ENCODE measurements at regions not wholly inside any gene's neighbourhood (a gene's known extent, or its start where the extent isn't known, plus 50 kb on each side); places are given as distances from the start of the nearest gene placed in this dataset.
"Not testable (repeated sequence)": the region's sequence is repeated elsewhere in the genome, so short reads cannot be mapped to it uniquely, and the experiment has no call there.

DNA sequence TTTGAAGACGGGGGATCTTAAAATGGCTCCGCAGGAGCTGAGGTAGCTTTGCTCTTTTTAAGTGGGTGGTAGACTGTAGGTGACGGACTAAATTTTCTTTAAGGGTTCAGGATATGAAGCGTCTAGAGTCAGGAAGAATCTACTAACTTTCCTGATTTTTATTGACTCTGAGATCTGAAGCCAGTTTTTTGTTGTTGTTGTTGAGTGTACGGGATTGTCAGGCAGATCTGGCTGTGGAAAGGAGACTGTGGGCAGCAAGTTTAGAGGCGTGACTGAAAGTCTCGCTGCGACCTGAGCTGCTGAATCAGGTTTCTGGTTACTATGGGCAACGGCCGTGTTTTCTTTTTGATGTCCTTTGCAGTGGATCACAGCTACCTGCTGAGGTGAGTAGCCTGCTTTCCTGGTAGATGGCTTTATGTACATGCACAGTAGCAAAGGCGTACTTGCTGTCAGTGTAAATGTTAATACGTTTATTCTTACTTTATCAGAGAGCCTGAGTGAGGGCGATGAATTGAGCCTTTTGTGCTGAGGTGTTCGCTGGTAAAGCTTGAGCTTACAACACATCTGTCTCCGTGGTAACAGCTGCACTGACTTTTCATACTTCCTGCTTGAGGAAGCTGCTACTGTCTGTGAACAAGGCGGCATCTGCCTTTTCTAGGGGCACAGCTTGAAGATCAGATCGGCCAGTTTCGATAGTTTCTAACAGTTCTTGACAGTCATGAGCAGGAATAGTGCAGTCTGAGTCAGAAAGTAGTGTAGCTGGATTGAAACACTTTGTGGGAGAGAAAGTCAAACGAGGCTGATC, 193.7 kb downstream of the OTOP1 start:
- not testable (repeated sequence) for DNase-seq (ENCODE audit: low read depth); H3K4me3 ChIP-seq (replicated peaks; ENCODE audit: low read depth, low read length)

DNA sequence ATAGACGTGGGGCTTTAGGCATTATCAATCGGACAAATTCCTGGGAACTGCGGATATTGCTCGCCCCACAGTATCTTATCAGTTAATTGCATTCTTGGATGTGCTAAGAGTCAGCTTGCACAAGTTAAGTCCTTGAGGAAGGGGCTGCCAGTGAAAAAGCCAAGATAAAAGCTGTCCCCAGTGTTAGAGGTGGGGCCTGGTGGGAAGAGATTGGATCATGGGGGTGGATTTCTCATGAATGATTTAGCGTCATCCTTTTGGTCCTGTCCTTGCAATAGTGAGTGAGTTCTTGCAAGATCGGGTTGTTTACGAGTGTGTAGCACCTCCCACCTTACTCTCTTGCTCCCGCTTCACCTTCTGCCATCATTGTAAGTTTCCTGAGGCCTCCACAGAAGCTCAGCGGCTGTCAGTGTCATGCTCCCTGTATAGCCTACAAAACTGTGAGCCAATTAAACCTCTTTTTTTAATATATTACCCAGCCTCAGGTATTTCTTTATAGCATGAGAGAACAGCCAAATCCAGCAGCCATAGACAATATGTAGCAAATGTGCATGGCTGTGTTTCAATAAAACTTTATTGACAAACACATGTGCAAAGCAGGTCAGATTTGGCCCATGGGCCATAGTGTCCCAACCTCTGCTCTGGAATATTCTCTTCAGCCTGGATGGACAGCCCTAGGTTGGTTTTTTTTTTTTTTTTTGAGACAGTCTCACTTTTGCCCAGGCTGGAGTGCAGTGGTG, 189.2 kb downstream of the OTOP1 start:
- H3K4me3 ChIP-seq (replicated peaks; ENCODE audit: low read depth, low read length): not testable (repeated sequence)

DNA sequence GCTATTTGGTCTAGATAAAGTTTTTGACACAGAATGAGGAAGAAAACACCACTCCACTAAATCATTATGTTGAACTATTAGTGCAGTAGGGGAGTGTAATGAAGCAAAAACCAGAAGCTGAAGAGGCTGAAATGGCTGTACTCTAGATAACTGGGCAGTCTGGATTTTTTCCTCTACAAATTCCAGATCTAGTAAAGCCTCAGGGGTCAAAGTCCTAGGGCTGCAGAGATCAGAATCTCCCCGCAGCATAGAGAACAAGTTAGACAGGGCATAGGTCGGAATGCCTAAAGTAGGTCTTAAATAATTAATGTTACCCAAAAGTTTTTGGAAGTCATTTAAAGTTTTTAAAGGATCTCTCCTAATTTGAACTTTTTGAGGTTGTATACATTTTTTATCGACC, 180.9 kb downstream of the OTOP1 start:
- DNase-seq (ENCODE audit: low read depth); H3K4me3 ChIP-seq (replicated peaks; ENCODE audit: low read depth, low read length): not testable (repeated sequence)

More for the DNA sequence above, 189.2 kb downstream of the OTOP1 start:
- not testable (repeated sequence) for DNase-seq (ENCODE audit: low read depth)

DNA sequence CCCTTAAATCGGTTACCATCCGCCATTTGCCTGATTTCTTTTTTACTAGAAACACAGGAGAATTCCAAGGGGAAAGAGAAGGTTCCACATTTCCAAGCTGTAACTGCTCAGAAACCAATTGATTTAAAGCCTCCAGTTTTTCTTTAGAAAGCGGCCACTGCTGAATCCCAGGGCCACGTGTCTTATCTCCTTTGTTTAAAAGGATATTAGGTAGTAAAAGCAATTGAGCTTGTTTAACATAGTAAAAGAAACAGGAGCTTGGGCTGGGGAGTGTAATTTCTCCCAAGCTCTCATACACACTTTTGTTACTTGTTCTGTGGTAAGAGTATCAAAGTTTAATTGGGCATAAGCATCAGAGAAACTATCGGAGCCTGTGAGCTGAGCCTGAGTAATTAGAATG, 180.0 kb downstream of the OTOP1 start:
- H3K4me3 ChIP-seq (replicated peaks; ENCODE audit: low read depth, low read length); DNase-seq (ENCODE audit: low read depth): not testable (repeated sequence)

DNA sequence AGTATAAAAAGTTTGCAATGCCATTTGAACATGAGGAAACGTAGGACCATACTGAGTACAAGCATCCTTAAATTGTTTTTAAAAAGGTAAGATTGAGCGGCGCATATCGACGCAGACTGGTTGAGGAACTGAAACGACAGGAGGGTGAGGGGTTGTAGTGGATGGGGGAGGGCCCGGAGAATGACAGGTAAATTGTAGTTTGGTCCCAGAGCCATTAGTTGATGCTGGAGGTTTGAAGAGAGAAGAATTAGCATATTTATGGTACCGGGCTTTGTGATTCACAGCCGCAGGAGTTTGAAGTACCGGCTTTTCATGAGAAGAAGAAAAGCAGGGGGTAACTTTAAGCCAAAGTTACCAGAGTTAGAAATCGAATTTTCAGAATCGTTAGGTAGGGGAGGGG, 179.5 kb downstream of the OTOP1 start:
- not testable (repeated sequence) for H3K4me3 ChIP-seq (replicated peaks; ENCODE audit: low read depth, low read length); DNase-seq (ENCODE audit: low read depth)

DNA sequence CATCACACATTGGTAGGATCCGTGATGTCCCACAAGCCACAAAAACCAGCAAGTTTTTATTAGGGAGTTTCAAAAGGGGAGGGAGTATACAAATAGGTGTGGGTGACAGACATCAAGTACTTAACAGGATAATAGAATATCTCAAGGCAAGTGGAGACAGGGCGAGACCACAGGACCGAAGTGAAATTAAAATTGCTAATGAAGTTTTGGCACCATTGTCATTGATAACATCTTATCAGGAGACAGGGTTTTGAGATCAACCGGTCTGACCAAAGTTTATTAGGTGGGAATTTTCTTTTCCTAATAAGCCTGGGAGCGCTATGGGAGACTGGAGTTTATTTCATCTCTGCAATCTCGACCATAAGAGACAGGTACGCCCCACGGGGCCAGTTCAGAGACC, 178.5 kb downstream of the OTOP1 start:
- not testable (repeated sequence) for DNase-seq (ENCODE audit: low read depth); H3K4me3 ChIP-seq (replicated peaks; ENCODE audit: low read depth, low read length)

DNA sequence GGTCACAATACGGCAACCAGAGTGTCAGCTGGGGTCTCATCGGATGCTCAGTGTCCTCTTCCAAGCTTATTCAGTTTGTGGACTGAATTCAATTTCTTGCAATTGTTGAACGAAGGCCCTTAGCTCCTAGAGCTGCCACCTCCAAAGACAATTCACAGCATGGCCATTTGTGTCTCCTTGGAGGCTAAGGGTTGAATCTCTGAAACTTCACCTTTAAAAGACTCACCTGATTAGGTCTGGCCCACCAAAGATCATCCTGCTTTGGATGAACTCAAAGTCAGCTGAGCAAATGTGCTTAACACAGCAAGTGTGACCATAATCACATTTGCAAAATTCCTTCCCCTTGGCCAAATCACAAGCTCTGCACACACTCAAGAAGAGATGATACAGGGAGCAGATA, 175.9 kb downstream of the OTOP1 start:
- H3K4me3 ChIP-seq (replicated peaks; ENCODE audit: low read depth, low read length); DNase-seq (ENCODE audit: low read depth): not testable (repeated sequence)

DNA sequence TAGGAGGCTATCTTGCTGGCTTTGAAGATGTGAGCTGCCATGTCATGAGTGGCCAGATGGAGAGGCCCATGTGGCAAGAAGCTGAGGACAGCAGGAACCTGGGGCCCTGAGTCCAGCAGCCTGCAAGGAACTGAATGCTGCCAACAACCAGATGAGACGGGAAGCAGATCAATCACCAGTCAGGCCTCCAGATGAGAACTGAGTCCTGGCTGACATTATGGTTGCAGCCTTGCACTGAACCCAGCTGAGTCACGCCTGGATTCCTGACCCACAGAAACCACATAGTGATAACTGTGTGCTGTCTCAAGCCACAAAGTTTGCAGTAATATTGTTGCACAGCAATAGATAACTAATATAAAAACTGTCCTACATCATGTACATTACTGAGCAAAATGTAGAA, 173.8 kb downstream of the OTOP1 start:
- not testable (repeated sequence) for H3K4me3 ChIP-seq (replicated peaks; ENCODE audit: low read depth, low read length); DNase-seq (ENCODE audit: low read depth)

DNA sequence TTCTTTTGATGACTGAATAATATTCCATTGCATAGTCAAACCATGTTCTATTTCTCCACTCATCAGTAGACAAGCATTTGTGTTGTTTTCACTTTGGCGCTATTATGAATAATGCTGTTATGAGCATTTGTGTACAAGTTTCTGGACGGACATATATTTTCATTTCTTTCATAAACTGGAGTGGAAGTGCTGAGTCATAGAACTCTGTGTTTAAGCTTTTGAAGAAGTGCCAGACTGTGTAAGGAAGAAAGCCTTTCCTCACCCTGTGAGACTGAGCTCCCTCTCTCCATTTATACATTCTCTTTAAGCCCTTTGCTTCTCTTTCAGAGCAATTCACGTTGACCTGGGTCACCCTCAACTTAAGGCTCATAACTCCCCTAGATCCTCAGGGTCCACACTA, 169.5 kb downstream of the OTOP1 start:
- DNase-seq (ENCODE audit: low read depth): peak; percentile 14
- not testable (repeated sequence) for H3K4me3 ChIP-seq (replicated peaks; ENCODE audit: low read depth, low read length)

DNA sequence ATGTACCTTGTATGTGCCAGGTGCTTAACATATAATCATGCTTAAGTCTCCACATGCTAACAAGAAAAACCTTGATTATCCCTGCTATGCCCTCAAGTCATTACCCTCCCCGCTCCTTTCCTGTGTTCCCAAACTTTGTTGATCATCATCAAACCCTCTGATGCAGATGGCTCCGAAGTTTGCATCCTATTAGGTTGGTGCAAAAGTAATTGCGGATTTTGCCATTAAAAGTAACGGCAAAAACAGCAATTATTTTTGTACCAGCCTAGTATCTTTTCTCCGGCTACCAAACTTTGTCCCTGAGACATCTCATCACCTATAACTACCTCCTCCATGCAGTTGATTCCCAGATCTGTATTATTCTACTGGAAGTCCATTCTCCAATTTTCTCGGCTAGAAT, 142.6 kb downstream of the OTOP1 start:
- DNase-seq (ENCODE audit: low read depth); H3K4me3 ChIP-seq (replicated peaks; ENCODE audit: low read depth, low read length): not testable (repeated sequence)

DNA sequence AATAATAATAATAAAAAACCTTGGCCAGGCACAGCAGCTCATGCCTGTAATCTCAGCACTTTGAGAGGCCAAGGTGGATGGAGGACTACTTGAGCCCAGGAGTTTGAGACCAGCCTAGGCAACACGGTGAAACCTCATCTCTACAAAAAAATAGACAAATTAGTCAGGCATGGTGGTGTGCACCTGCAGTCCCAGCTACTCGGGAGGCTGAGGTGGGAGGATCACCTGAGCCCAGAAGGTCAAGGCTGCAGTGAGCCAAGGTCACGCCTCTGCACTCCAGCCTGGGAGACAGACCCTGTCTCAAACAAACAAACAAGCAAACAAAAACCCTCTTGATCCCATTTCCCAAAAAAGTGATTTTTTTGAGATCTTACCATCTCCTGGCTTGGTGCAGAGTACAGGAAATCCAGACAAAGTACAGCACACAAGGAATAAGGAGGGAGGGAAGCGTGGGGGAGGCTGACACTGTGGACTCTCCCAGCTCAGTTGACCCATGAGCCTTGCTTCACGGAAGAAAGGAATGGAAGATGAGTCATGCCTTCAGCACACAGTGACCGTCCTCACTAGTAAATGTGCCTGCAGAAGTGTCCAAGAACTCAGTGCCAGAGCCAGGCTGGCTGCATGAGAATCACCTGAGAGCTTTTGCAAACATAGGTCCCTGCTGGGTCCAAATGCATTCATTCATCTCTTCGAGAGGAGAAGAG, 136.9 kb downstream of the OTOP1 start:
- peak; percentile 7 for DNase-seq (ENCODE audit: low read depth)
- H3K4me3 ChIP-seq (replicated peaks; ENCODE audit: low read depth, low read length): not testable (repeated sequence)

DNA sequence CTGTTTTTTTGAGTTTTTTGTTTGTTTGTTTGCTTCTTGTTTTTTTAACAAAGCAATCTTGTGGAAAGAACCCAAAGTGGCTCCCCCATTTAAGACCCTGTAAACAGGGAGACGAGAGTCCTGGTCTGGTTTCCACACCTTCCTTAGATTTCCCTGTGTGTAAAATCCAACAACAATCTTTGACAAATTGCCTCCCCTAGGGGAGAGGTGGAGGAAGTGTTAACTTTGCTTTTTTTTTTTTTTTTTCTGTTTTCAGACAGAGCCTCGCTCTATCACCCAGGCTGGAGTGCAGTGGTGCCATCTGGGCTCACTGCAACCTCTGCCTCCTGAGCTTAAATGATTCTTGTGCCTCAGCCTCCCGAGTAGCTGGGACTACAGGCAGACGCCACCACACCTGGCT, 136.0 kb downstream of the OTOP1 start:
- not testable (repeated sequence) for DNase-seq (ENCODE audit: low read depth); H3K4me3 ChIP-seq (replicated peaks; ENCODE audit: low read depth, low read length)

DNA sequence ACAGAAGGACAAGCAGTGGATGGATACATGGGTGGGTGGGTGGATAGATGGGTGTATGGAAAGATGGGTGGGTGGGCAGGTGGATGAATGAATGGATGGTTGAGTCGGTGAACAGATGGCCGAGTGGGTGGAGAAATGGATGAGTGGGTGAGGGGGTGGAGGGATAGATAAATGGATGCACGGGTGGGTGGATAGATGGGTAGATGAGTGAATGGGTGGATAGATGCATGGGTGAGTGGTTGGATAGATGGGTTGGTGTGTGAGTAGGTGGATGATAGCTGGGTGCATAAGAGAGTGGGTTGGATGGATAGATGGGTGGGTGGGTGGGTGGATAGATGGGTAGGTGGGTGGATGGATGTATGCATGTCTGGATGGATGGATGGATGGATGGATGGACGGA, 134.6 kb downstream of the OTOP1 start:
- not testable (repeated sequence) for DNase-seq (ENCODE audit: low read depth); H3K4me3 ChIP-seq (replicated peaks; ENCODE audit: low read depth, low read length)

DNA sequence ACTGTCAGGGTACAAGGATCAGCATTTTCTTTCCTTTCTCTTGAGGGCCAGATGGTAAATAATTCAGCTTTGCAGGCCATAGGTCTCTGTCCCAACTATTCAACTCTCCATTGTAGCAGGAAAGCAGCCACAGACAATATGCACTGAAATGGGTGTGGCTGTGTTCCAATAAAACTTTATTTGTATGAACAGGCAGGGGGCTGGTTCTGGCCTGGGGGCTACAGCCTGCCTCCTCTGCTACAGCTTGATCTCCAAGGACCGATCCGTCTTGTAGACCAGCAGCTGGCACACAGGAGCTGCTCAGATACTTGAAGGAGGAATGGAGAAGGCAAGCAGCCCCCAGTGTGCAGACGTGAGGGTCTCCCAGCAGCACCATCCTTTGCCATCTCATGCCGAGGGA, 127.1 kb downstream of the OTOP1 start:
- H3K4me3 ChIP-seq (replicated peaks; ENCODE audit: low read depth, low read length); DNase-seq (ENCODE audit: low read depth): not testable (repeated sequence)

DNA sequence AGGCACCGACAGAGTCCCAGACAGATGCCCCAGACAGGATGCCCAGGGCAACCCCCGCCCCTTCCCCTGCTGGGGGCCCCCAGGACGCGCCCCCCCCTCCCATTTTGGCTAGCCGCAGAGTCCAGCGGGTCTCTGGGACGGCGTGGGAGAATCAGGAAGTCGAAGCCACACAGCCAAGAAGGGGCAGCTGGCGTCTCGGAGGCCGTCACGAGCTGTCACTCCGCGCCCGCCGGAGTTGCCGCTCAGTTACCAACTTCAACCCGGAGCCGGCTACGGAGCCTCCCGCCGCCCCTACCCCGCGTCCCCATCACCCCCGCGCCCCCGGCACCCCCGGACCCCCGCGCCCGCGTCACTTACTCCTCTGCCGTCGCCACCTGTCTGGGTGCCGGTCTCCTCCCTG, 119.8 kb downstream of the OTOP1 start:
- H3K4me3 ChIP-seq (replicated peaks; ENCODE audit: low read depth, low read length); DNase-seq (ENCODE audit: low read depth): not testable (repeated sequence)
